DND-41 (cell line): ENCODE measurements at regions not wholly inside any gene's neighbourhood (a gene's known extent, or its start where the extent isn't known, plus 50 kb on each side); places are given as distances from the start of the nearest gene placed in this dataset.

Experiments used
- ATAC-seq: fragments of 200-7000 bp; cut with Tn5 transposase; 3 replicates; pipeline ENCODE4 v1.9.1; 2021; ENCODE audit warnings: low read depth; ENCODE audit not compliant: insufficient read depth
- DNase-seq: peaks from one replicate; pipeline ENCODE4 v3.0.0-alpha.2; 2020
- H2AFZ ChIP-seq: 2 replicates; pipeline ENCODE4 v1.6.0; 2012; ENCODE audit warnings: low read depth, low read length
- H3K27ac ChIP-seq: 2 replicates; pipeline ENCODE4 v1.5.1; 2012; ENCODE audit warnings: low read length, inconsistent platforms
- H3K27me3 ChIP-seq: fragments of 200-600 bp; sonication (generic); 2 replicates; pipeline ENCODE4 v1.6.0; 2012; ENCODE audit warnings: low read length, mild to moderate bottlenecking, inconsistent platforms; ENCODE audit not compliant: insufficient read depth, poor library complexity
- H3K36me3 ChIP-seq: 2 replicates; pipeline ENCODE4 v1.5.1; 2012; ENCODE audit warnings: low read length, inconsistent platforms; ENCODE audit not compliant: insufficient read depth
- H3K4me1 ChIP-seq: 2 replicates; pipeline ENCODE4 v1.5.1; 2012; ENCODE audit warnings: mild to moderate bottlenecking, low read length; ENCODE audit not compliant: insufficient read depth
- H3K4me2 ChIP-seq: 2 replicates; pipeline ENCODE4 v1.6.0; 2012; ENCODE audit warnings: mild to moderate bottlenecking, moderate library complexity, low read length, inconsistent platforms; ENCODE audit not compliant: insufficient read depth
- H3K4me3 ChIP-seq, 2 experiments: fragments of 200-600 bp in 1 of 2; shearing (Covaris generic) in 1 of 2; 2 replicates each; pipeline ENCODE4 v1.5.1; 2012 to 2016; ENCODE audit warnings: inconsistent platforms in 2 of 2, low read length in 2 of 2, mild to moderate bottlenecking in 2 of 2, low read depth in 1 of 2, moderate library complexity in 1 of 2
- H3K79me2 ChIP-seq: 2 replicates; pipeline ENCODE4 v1.6.0; 2012; ENCODE audit warnings: low read length, inconsistent platforms; ENCODE audit not compliant: insufficient read depth
- H3K9ac ChIP-seq: 2 replicates; pipeline ENCODE4 v1.6.0; 2012; ENCODE audit warnings: low read depth, mild to moderate bottlenecking, inconsistent platforms, low read length, moderate library complexity
- H3K9me3 ChIP-seq: 2 replicates; pipeline ENCODE4 v1.5.1; 2012; ENCODE audit warnings: low read length, moderate library complexity, mild to moderate bottlenecking, inconsistent platforms; ENCODE audit not compliant: insufficient read depth, severe bottlenecking
- H4K20me1 ChIP-seq: 2 replicates; pipeline ENCODE4 v1.6.0; 2012; ENCODE audit warnings: low read length; ENCODE audit not compliant: insufficient read depth
- CTCF ChIP-seq: IDR thresholded peaks from 2 replicates; pipeline ENCODE4 v1.5.1; 2012; ENCODE audit warnings: borderline replicate concordance, low read length, moderate library complexity, mild to moderate bottlenecking; ENCODE audit not compliant: poor library complexity, severe bottlenecking; ENCODE audit errors: extremely low read depth
- EZH2 ChIP-seq: IDR thresholded peaks from 3 replicates; pipeline ENCODE4 v1.6.1; 2012; ENCODE audit warnings: borderline replicate concordance, low read depth, mild to moderate bottlenecking, moderate library complexity, low read length, inconsistent platforms; ENCODE audit not compliant: severe bottlenecking

DNA sequence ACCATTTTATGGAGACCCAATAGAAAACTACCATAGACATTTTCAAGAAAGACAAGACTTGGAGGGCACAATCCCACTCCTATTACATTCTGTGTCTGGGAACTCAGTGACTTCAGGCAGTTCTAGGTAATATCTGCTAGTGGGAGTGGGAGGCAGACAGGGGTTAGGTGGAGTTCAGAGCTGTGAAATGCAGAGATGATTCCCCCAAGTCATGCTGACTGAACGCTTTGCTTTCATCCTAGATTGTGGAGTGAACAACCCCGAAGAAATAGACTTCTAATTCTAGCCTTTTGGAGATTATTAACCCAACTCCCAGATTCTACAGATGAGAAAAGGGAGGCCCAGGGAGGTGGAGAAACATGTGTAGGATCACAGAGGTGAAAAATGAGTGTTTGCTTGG, 437.8 kb upstream of the CADM1 start:
- TF ChIP-seq EZH2 (no peak), CTCF (no peak)

DNA sequence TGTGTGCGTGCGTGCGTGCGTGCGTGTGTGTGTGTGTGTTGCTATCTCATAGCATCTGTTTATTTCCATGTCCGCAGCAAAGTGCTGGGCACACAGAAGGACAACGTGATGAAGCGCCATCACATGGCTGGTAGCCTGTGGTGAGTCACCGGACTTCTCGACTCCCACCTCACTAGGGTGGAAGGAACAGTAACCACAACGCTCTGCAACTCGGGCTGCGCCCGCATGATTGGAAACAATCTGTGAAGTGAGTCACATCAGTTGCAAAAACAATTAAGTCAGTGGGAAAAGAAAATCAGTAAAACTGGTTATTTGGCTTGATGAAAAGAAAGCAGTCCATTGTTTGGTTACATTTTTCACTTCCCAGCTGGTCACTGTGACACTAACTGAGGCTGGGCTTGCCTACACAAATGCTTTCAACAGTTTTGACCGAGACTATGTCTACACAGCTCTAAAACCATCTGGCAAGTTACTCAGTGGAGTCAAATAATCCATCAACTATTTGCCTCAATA, 437.3 kb upstream of the CADM1 start:
- Histone ChIP-seq H3K4me3 (no peak overlapping the region), H4K20me1 (no peaks in the 10 kb centered on the region), H3K27me3 (peaks cover 14% of the 10 kb centered on the region), H3K4me2 (no peak overlapping the region), H3K27ac (no peak overlapping the region), H3K79me2 (no peaks in the 10 kb centered on the region), H3K9ac (no peak overlapping the region), H2AFZ (no peak overlapping the region), H3K4me1 (no peaks in the 10 kb centered on the region), H3K36me3 (no peaks in the 10 kb centered on the region), H3K9me3 (no peaks in the 10 kb centered on the region)
- DNase-seq (no peak), ATAC-seq (no peak)
- TF ChIP-seq EZH2, result no peak
- no peak for TF ChIP-seq CTCF

More for the DNA sequence above, 437.8 kb upstream of the CADM1 start:
- H3K4me3 ChIP-seq, result no peak overlapping the region
- H3K9ac ChIP-seq, result no peak overlapping the region
- no peak for DNase-seq
- no peak overlapping the region for H2AFZ ChIP-seq
- H3K4me2 ChIP-seq, result no peak overlapping the region
- H3K27me3 ChIP-seq, result peaks cover 14% of the 10 kb centered on the region
- H3K27ac ChIP-seq, result no peak overlapping the region
- H3K36me3 ChIP-seq, result no peaks in the 10 kb centered on the region
- no peak for ATAC-seq
- no peaks in the 10 kb centered on the region for H4K20me1 ChIP-seq
- H3K4me1 ChIP-seq, result no peaks in the 10 kb centered on the region
- no peaks in the 10 kb centered on the region for H3K9me3 ChIP-seq
- H3K79me2 ChIP-seq, result no peaks in the 10 kb centered on the region

GRCh38 chr11:115941044-115941443, 436.8 kb upstream of the CADM1 start:
- Histone ChIP-seq H4K20me1 (no peaks in the 10 kb centered on the region), H3K27ac (no peak overlapping the region), H3K9ac (no peak overlapping the region), H3K4me3 (no peak overlapping the region), H2AFZ (no peak overlapping the region), H3K79me2 (no peaks in the 10 kb centered on the region), H3K27me3 (peaks cover 14% of the 10 kb centered on the region), H3K9me3 (no peaks in the 10 kb centered on the region), H3K4me2 (no peak overlapping the region), H3K36me3 (no peaks in the 10 kb centered on the region), H3K4me1 (no peaks in the 10 kb centered on the region)
- ATAC-seq (no peak), DNase-seq (no peak)
- TF ChIP-seq CTCF (no peak), EZH2 (no peak)
